Right ventricle myocardium inferior (tissue), 1 donor: ENCODE measurements at regions not wholly inside any gene's neighbourhood (a gene's known extent, or its start where the extent isn't known, plus 50 kb on each side); places are given as distances from the start of the nearest gene placed in this dataset.
A peak's percentile ranks its signal among the peaks of the same experiment; 100 is the strongest.
"Not testable (repeated sequence)": the region's sequence is repeated elsewhere in the genome, so short reads cannot be mapped to it uniquely, and the experiment has no call there.

Experiments used
- ATAC-seq: fragments of 200-7000 bp; cut with Tn5 transposase; one replicate; pipeline ENCODE4 v1.9.1; 2020; ENCODE audit warnings: mild to moderate bottlenecking, moderate library complexity
- DNase-seq: peaks from one replicate; pipeline ENCODE4 v3.0.0; 2021; ENCODE audit errors: missing footprints
- intact Hi-C: fragments of 100-400 bp; cut with DNase I; formaldehyde crosslinking; loops from one replicate; pipeline ENCODE4 v1.11.0; 2022
- donor health status: DM: no; HTN: yes; CAD: no; lungs with severe emphysema.

DNA sequence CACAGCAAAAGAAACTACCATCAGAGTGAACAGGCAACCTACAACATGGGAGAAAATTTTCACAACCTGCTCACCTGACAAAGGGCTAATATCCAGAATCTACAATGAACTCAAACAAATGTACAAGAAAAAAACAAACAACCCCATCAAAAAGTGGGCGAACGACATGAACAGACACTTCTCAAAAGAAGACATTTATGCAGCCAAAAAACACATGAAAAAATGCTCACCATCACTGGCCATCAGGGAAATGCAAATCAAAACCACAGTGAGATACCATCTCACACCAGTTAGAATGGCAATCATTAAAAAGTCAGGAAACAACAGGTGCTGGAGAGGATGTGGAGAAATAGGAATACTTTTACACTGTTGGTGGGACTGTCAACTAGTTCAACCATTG is 207.8 kb downstream of the USP6NL start:
- ATAC-seq, DNase-seq, intact Hi-C loops: not testable (repeated sequence)

DNA sequence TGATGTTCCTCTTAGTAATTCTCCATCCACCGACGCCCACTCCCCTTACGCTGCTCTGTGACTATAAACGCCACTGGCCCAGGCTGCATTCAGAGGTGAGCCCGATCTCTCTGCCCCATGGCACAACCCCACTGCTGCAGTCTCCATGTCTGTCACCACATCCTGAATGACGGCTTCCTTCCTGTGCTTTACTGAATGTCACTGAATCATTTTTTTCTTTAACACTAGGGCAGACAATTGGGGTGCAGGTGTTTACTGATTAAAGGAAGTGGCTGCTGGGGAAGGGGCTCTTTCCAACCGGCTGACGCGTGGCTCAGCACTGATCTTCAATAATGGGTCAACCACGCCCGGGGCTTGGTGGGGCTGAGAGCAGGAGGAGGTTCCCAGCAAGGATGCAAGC is 208.3 kb downstream of the USP6NL start:
- intact Hi-C loops, result no loop called here
- ATAC-seq (no peak), DNase-seq (no peak)

DNA sequence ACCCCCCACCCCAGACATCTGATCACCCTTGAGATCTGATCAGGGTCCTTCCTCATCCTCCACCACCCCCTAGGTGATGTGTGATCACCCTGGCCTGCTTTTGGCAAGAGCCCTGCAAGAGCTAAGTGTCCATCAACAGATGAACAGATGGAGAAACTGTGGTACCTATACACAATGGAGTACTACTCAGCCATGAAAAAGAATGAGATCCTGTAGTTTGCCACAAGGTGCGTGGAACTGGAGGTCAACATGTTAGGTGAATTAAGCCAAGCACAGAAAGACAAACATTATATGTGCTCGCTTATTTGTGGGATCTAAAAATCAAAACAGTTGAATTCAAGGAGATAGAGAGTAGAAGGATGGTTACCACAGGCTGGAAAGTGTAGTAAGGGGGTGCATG is 209.1 kb downstream of the USP6NL start:
- intact Hi-C loops, result no loop called here
- ATAC-seq (no peak), DNase-seq (no peak)

DNA sequence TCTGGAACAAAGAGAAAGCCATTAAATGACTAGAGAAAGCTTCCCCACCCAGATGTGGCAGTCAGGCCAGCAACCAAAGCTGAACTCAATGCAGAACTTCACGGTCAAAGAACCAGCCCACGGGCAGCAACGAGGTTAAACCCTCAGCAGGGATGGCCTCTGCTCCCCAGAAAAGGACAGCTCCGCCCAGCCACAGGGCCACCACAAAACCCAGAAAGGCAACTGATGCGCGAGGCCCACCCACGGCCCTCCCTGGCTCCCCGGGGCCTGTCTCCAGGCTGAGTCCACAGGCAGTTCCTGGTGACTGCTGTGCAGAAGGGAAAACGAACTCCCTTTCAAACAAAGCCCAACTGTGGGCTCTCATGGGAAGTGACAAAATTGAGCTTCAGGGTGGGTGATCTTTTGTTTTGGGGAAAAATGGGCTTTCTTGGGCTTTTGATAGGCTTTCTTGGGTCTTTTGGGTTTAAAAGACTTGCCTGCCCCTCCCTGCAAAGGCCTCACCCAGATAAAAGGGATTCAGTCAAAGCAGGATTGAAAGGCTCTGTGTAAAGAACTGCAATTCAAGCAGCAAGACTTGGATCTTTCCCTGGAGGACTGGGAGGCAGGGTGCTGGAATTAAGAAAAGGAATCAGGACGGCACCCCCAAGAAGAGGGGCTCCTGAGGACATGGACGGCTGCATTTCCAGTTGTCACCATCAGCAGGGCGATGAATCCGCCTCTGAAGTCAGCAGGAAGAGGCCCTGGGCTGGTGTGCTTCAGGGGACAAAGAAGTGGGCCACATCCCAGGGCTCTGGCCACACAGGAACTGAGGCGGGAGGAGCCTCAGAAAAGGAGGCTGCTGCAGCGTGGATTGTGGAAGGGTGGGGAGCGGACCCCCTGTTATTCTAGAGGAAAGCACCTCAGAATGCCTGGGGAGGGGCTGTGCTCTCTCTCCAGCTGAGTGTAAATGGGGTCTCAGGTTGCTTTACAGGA is 209.9 kb downstream of the USP6NL start:
- ATAC-seq (no peak), DNase-seq (no peak)
- intact Hi-C loops, result no loop called here

DNA sequence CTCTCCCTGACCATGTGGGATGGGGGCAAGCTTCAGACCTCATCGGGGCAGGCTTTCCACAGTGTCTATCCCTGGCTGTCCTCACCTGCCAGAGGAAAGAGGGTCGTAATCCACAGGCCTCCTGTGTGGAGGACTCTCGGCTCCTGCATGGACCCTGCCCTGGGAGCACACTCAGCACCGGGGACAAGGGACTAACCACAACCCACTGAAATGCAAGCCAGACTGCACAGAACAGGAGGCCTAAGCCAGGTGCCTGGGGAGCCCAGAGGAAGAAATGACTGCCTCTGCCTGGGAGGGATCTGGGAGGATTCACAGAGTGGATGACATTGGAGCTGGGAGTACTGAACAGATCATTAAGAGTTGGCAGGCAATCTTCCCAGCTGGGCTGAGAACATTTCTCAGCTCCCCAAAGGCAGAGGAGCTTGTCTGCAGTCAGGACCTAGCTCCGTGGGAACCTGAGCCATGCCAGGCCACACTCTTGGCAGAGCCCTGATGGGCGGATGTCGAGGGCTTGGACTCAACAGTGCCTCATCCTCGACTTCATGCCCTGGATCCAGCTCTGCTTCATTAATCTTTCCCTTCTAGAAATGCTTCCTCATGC is 213.4 kb downstream of the USP6NL start:
- intact Hi-C loops, result no loop called here
- no peak for DNase-seq
- ATAC-seq, result peak; percentile 80

DNA sequence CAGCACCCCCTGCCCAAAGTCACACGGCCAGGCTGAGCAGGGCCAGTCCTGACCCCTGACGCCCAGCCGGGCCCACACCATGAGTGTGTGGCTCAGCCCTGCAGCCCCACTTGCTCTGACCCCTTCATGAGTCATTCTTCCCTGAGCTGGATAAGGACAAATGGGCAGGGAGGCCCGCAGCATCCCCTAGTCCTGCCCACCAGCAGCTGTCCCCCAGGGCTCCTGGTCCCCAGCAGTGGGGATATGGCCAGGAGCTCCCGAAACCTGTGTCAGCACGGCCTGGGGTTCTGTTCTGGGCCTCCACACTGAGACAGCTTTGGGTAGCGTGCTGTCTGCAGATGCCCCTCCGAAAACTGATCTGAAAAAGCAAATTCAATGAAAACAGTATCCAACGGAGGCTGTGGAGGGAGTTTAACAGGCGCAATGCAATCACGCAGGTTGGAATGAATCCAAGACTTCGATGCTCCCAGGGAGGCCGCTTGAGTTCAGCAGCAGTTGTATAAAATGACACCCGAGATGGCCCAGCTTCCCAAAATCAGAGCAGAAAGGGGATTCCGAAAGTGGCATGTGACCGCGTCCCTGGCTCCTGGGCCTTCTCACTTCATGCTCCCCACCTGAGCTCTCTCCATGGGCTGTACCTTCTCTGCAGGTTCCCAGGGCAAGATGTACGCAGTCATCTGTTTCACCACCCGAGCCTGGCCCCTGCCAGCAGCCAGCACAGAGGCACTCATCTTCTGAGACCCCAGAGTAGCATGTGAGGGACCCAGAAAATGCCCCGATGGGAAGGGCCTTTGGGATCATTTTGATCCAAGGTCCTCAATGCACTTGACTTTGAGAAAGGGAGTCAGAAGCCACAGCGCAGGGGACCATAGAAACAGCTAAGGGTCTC is 214.1 kb downstream of the USP6NL start:
- ATAC-seq, result no peak
- intact Hi-C loops, result no loop called here
- DNase-seq, result no peak

DNA sequence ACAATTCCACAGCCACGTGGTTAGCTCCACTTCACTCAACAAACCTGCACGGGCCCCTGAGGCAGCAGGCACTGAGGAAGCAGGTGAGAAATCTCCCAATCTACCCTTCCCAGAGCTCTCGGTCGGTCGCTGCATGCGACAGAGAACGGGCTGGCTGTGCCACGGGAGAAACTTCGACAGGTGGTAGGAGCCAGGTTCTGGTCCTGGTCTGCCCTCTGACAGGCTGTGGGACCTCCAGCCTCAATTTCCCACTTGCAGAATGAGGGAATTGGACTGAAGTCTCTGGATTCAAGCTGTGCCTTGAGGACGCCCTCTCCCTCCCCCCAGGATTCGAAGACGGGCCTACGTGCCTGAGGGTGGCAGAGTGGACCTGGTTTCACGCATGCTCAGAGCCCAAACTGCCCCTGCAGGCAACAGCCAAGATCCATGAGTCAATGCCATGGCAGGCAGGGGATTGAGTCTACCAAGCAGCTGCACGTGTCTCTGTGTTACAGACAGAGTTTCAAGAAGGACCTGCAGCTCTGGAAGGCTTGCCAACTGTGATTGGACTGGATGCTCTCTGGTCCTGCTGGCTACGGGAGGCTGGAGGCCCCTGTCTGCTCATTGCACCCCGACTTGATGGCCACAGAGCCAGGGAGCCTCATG is 215.0 kb downstream of the USP6NL start:
- intact Hi-C loops, result no loop called here
- DNase-seq (no peak), ATAC-seq (no peak)

DNA sequence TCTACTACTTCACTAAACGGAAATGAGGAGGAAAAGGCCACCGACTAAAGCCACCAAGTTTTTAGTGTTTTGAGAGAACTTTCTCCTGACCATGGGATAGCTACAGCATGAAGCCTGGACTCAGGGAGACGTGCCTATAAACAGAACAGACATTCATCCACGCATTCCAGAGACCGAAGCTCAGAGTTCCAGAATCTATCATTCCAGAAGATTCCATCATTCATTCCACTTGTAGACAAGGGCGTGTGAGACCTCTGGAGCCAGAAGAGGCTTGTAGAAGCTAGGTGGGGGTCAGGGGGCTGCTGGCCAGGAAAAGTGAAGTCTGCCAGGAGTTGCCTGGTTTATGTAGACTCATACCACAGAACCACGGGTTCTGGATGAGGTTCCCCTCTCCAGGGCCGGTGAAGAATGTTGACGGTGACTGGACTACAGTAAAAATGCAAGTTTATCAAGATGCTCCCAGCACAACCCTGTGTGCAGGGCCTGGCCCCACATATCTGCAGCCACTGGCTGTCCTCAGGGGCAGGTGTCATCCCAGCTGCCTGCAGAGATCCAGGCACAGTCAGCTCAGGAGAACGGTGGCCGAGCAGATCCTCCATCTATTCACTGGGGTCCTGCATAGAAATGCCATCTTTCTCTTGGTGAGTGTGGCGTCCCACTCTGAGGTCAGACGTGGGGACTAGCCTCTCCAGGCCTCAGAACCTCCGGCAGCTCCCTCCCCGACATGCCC is 215.7 kb downstream of the USP6NL start:
- intact Hi-C loops, result no loop called here
- no peak for DNase-seq
- no peak for ATAC-seq

DNA sequence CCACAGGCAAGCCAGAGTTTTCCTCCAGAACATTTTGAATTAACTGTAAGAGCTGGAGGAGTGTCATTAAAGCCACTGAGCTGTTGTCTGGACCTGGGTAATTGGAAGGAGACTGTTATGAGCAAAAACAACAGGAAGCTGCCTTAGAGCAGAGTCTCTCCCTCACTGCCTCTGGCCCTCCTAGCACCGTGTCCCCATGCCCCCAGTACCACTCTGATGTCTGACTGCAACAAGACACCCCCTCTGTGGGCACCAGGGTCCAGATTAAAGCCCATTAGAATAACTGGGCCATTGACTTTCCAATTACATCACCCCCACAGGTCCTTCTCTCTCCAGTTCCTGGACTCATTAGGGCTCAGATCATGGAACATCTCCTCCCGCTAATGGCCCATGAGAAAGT is 216.3 kb downstream of the USP6NL start:
- DNase-seq (no peak), ATAC-seq (no peak)
- intact Hi-C loops, result no loop called here

DNA sequence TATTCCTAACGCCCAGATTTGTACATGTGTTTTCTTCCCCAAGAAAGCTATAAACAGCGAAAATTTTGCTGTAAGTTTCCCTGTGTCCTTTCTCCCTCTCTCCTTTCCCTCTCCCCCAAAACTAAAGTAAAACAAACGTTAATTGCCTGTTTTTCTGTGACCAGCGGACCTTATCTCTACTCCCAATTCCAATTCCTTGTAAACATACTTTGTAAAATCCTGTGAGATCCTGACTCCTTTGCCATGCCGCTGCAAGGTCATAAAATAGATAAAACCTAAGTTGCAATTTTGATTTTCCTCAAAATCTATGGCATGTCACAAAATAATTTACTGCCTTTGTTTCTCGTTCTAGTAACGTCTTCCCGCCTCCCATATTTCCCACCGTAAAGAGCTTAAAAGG is 217.6 kb downstream of the USP6NL start:
- ATAC-seq, result no peak
- intact Hi-C loops, result no loop called here

DNA sequence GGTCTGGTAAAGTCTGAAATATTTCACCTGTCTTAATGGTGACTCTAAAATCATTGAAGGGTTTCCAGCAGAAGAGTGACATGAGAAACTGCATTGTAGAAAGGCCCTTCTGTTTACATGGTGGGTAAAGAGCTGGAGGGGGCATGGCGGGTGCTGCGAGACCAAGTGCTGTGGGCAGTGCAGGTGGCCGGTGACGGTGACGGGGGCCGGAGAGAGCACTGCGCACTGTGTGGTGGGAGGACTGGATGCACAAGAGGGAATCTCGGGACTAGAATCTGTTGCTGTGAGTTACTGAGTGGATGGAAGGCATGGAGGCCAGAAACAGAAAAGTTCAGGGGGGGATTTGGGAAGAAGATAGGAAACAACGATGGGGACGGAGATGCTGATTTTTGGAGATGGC is 218.7 kb downstream of the USP6NL start:
- intact Hi-C loops, result no loop called here
- no peak for ATAC-seq

More for the DNA sequence above, 217.6 kb downstream of the USP6NL start:
- DNase-seq, result no peak

DNA sequence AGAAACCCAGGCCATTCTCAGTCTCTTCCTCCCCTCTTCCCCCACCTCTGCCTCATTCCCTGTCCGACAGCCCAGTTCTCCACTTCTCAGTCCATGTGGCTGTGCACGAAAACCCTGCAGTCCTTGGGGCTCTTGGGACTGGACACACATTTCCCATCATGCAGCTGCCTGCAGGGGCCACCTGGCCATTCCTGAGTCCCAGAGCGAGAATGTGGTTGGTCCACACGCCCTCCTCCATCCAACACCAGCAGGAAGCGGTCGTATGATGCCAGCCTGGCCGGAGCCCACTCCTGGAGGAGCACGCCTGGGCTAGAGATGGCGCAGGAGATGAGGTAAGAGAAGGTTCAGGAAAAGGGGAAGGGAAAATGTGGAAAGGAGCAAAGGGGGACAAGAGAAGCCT is 222.5 kb downstream of the USP6NL start:
- DNase-seq (no peak), ATAC-seq (no peak)
- intact Hi-C loops, result no loop called here

More for the DNA sequence above, 218.7 kb downstream of the USP6NL start:
- DNase-seq, result no peak

DNA sequence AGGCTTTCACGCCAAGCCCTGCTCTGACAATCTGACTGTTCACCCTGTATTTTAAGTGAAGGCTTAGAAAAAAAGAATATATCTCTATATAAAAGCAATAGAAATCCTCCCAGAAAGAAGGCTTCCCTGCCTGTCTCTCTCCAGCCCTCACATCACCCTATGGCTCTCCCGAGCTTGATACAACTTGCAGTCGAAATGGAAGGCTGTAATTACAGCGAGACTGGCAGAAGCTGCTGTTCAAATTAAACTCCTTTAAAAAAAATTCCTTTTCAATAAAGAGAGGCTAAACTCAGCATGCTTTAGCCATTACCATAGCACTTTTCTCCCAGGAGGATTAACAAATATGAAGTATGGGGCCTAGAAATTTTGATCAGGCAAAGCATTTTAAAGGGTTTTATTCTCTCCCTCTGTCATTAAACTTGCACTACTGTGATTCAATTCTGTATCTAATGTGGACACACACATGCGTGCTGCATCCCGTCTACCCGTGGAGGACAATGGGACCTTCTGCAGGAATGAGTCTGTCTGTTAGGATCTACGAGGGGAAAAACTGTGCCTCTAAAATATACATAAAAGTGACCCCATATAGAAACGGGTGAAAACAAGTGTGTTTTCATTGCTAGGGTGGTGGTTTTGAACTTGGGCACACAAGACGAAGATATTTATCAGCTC is 223.8 kb downstream of the USP6NL start:
- ATAC-seq, result no peak
- intact Hi-C loops, result no loop called here
- DNase-seq, result no peak

DNA sequence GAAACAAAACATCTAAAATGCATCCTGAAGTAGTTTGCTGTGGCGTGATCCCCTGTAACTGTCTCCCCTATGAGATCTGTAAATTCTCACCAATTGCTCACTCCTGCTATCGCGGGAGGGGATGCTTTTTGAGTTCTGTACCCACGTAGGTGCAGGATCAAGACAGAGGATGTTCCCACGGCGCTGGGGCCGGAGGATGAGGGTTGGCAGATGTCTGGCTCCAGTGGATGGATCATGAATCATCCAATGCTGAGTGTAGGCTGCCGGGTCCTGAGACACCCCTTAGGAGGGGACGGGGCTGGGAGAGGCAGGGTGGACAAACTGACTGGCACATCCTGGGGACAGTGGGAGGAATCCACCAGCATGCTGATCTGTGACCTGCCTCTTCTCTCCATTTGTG is 224.4 kb downstream of the USP6NL start:
- intact Hi-C loops, result no loop called here

More for the DNA sequence above, 224.4 kb downstream of the USP6NL start:
- no peak for ATAC-seq
- no peak for DNase-seq
